ENCODE measurements at regions not wholly inside any gene's neighbourhood (a gene's known extent, or its start where the extent isn't known, plus 50 kb on each side); places are given as distances from the start of the nearest gene placed in this dataset.

GRCh38 chr3:187939891-187940290 is 194.6 kb upstream of the BCL6 start:
- TF ChIP-seq POLR2AphosphoS5 (IDR thresholded peaks at IDR 0.05; ENCODE audit: low read depth, low read length) = no peak
- TF ChIP-seq CTCF (IDR thresholded peaks at IDR 0.05) = no peak

Measured in Panc1 (cell line).